ENCODE measurements at regions not wholly inside any gene's neighbourhood (a gene's known extent, or its start where the extent isn't known, plus 50 kb on each side); places are given as distances from the start of the nearest gene placed in this dataset.

- DNase-seq (ENCODE audit: low read depth), result no peak
- no peak overlapping the region for H3K4me3 ChIP-seq (ENCODE audit: low read length)
- TF ChIP-seq CTCF (conservative IDR thresholded peaks at IDR 0.05; ENCODE audit: low read depth, low read length), result no peak
Observed at GRCh38 chr18:2451556-2451955, 119.7 kb downstream of the METTL4 start.

GRCh38 chr18:2459886-2460285 lies 111.4 kb downstream of the METTL4 start:
- TF ChIP-seq CTCF (conservative IDR thresholded peaks at IDR 0.05; ENCODE audit: low read depth, low read length), result no peak
- no peak overlapping the region for H3K4me3 ChIP-seq (ENCODE audit: low read length)
- DNase-seq (ENCODE audit: low read depth), result no peak

GRCh38 chr18:2466978-2467377 lies 104.3 kb downstream of the METTL4 start:
- H3K4me3 ChIP-seq (ENCODE audit: low read length), result no peak overlapping the region
- TF ChIP-seq CTCF (conservative IDR thresholded peaks at IDR 0.05; ENCODE audit: low read depth, low read length), result no peak
- DNase-seq (ENCODE audit: low read depth), result no peak

GRCh38 chr18:2468051-2468450 lies 103.3 kb downstream of the METTL4 start:
- no peak for DNase-seq (ENCODE audit: low read depth)
- TF ChIP-seq CTCF (conservative IDR thresholded peaks at IDR 0.05; ENCODE audit: low read depth, low read length), result no peak
- no peak overlapping the region for H3K4me3 ChIP-seq (ENCODE audit: low read length)

- H3K4me3 ChIP-seq (ENCODE audit: low read length), result no peak overlapping the region
- peak; percentile 22 for TF ChIP-seq CTCF (conservative IDR thresholded peaks at IDR 0.05; ENCODE audit: low read depth, low read length)
- no peak for DNase-seq (ENCODE audit: low read depth)
Observed at GRCh38 chr18:2471523-2471922, 99.8 kb downstream of the METTL4 start.

GRCh38 chr18:2478662-2479061 lies 92.6 kb downstream of the METTL4 start:
- DNase-seq (ENCODE audit: low read depth), result no peak

GRCh38 chr18:2480536-2480935 lies 90.8 kb downstream of the METTL4 start:
- DNase-seq (ENCODE audit: low read depth), result no peak
- no peak for TF ChIP-seq CTCF (conservative IDR thresholded peaks at IDR 0.05; ENCODE audit: low read depth, low read length)
- no peak overlapping the region for H3K4me3 ChIP-seq (ENCODE audit: low read length)

More at GRCh38 chr18:2478662-2479061, 92.6 kb downstream of the METTL4 start:
- TF ChIP-seq CTCF (conservative IDR thresholded peaks at IDR 0.05; ENCODE audit: low read depth, low read length), result no peak
- no peak overlapping the region for H3K4me3 ChIP-seq (ENCODE audit: low read length)

All from retinal pigment epithelial cell (primary cell).